ENCODE measurements at regions not wholly inside any gene's neighbourhood (a gene's known extent, or its start where the extent isn't known, plus 50 kb on each side); places are given as distances from the start of the nearest gene placed in this dataset.

GRCh38 chr7:86925221-86925620 is 134.2 kb downstream of the ELAPOR2 start:
- no peak for TF ChIP-seq CTCF (IDR thresholded peaks at IDR 0.05)
- no peak for TF ChIP-seq POLR2A (IDR thresholded peaks at IDR 0.05)

Data from esophagus squamous epithelium (tissue), 4 donors.